Activated naive CD4-positive, alpha-beta T cell treated with anti-CD3 and anti-CD28 coated beads, Interleukin-2, amount 50 U/mL, for 24 hours (primary cell): ENCODE measurements at regions not wholly inside any gene's neighbourhood (a gene's known extent, or its start where the extent isn't known, plus 50 kb on each side); places are given as distances from the start of the nearest gene placed in this dataset.

Source experiments
- H3K27ac Mint-ChIP-seq: one replicate; pipeline ENCODE4 v1.8.0; 2021; ENCODE audit warnings: mild to moderate bottlenecking, mixed read lengths
- H3K27me3 Mint-ChIP-seq: one replicate; pipeline ENCODE4 v1.8.0; 2021; ENCODE audit warnings: mixed read lengths
- H3K36me3 Mint-ChIP-seq: one replicate; pipeline ENCODE4 v1.8.0; 2021; ENCODE audit warnings: mixed read lengths
- H3K4me1 Mint-ChIP-seq: one replicate; pipeline ENCODE4 v1.8.0; 2021; ENCODE audit warnings: mixed read lengths
- H3K4me3 Mint-ChIP-seq: one replicate; pipeline ENCODE4 v1.8.0; 2021; ENCODE audit warnings: mild to moderate bottlenecking, mixed read lengths
- H3K9me3 Mint-ChIP-seq: one replicate; pipeline ENCODE4 v1.8.0; 2021; ENCODE audit warnings: mixed read lengths

- no peaks in the 10 kb centered on the region for H3K9me3 Mint-ChIP-seq
- peaks cover 2% of the 10 kb centered on the region for H3K27me3 Mint-ChIP-seq
- H3K4me1 Mint-ChIP-seq = no peaks in the 10 kb centered on the region
- no peaks in the 10 kb centered on the region for H3K36me3 Mint-ChIP-seq
- no peak overlapping the region for H3K4me3 Mint-ChIP-seq
- no peak overlapping the region for H3K27ac Mint-ChIP-seq
Observed at GRCh38 chr3:181969925-181970324, 258.2 kb downstream of the SOX2 start.

DNA sequence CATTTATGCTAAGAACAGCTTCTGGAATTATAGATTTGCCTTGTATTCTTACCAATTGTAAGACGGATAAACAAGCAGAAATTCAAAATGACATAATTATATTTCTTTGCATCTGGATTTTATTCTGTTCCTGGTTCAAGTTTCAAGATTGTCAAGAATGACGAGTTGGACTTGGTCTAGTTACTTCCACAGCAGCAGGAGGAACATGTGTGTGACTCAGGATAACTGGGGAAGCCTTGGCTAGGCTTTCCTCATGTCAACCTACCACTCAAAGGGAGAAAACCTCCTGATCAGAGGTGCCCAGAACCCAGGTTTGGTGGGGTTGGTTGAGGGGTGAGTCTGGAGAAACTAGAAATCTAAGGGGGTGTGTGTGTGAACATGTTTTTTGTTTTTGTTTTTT is 259.7 kb downstream of the SOX2 start:
- Mint-ChIP-seq H3K4me3 (no peak overlapping the region), H3K27ac (no peak overlapping the region), H3K27me3 (peaks cover under 1% of the 10 kb centered on the region), H3K4me1 (no peaks in the 10 kb centered on the region), H3K9me3 (no peaks in the 10 kb centered on the region), H3K36me3 (no peaks in the 10 kb centered on the region)

- no peaks in the 10 kb centered on the region for H3K4me1 Mint-ChIP-seq
- no peaks in the 10 kb centered on the region for H3K9me3 Mint-ChIP-seq
- no peak overlapping the region for H3K4me3 Mint-ChIP-seq
- no peak overlapping the region for H3K27ac Mint-ChIP-seq
- H3K27me3 Mint-ChIP-seq = no peaks in the 10 kb centered on the region
- H3K36me3 Mint-ChIP-seq = no peaks in the 10 kb centered on the region
Observed at GRCh38 chr3:181974198-181974597, 262.5 kb downstream of the SOX2 start.

DNA sequence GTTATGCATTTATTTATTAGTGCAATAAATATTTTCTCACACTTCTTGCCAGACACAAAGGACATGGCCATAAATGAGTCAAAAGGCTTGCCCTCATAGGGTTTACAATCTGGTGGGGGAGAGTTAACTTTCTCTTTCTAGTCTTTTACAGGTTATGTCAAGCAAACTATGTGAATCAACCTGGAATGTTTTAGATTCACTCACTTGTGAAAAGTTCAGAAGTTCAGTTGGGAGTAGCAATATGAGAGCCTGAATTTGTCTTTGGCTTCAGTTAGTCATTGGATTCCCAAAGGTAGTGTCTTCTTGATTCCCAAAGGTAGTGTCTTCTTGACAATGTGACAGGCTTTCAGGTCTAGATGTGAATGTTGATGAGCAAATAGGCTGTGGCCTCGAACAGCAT is 264.8 kb downstream of the SOX2 start:
- Mint-ChIP-seq H3K27ac (no peak overlapping the region), H3K4me1 (no peaks in the 10 kb centered on the region), H3K36me3 (no peaks in the 10 kb centered on the region), H3K27me3 (no peaks in the 10 kb centered on the region), H3K4me3 (no peak overlapping the region), H3K9me3 (no peaks in the 10 kb centered on the region)

DNA sequence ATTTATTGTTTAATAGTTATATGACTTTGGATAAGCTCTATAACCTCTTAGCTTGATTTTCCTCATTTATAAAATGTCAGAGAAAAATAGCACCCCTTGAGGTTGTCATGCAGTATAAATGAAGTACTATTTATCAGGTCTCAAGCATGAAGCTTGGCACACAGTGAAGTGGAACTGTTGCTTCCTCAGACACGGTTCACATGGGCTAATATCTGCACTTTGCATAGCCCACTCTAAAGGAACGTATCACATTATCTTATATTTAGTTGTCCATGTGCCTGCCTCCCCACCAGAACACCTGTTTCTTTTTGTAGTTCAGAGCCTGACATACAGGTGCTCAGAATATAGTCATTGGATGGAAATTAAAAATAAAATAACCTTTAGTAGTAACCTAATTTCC is 273.7 kb downstream of the SOX2 start:
- Mint-ChIP-seq H3K27ac (no peak overlapping the region), H3K27me3 (no peaks in the 10 kb centered on the region), H3K36me3 (no peaks in the 10 kb centered on the region), H3K4me3 (no peak overlapping the region), H3K9me3 (peaks cover 15% of the 10 kb centered on the region), H3K4me1 (no peaks in the 10 kb centered on the region)

DNA sequence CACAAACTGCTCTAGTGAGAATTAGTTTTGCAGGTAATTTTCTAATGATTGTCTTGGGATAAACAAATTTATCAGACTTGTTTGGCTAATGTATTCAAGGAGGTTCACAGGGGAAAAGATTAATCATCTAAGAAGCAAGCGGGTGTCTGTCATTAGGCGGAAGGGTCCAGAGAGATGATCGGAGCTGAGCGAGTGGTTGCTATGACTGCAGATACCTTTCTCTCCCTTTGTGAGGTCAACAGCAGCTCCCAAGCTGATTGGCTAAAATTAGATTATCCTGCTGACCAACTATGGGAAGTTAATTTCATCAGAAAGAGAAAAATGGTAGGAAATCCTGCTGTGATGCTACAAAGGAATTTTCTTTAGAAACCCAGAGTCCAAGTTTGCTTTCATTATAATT is 276.0 kb downstream of the SOX2 start:
- Mint-ChIP-seq H3K27ac (no peak overlapping the region), H3K9me3 (peaks cover 12% of the 10 kb centered on the region), H3K36me3 (no peaks in the 10 kb centered on the region), H3K4me3 (no peak overlapping the region), H3K27me3 (no peaks in the 10 kb centered on the region), H3K4me1 (no peaks in the 10 kb centered on the region)

GRCh38 chr3:181998828-181999227 is 287.1 kb downstream of the SOX2 start:
- Mint-ChIP-seq H3K9me3 (peaks cover 9% of the 10 kb centered on the region), H3K36me3 (no peaks in the 10 kb centered on the region), H3K4me3 (no peak overlapping the region), H3K4me1 (no peaks in the 10 kb centered on the region), H3K27ac (no peak overlapping the region), H3K27me3 (no peaks in the 10 kb centered on the region)

DNA sequence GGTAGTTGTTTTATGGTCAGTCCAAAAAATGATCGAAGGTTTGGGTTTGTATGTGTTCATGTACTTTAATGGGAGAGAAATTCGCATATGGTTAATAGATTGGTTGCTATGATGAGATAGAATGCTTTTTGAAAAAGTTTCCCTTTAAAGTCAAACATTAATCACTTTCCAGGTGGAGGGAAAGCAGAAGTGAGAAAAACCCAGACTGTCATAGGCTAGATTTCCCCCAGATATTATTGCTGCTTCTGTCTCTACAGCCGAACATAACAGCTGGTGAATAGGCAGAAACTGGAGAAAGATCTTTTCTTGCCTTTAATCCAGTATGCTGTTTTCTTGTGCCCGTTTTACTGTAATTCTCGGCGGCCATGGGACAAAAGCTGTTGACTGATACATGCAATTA is 287.6 kb downstream of the SOX2 start:
- Mint-ChIP-seq H3K4me1 (no peaks in the 10 kb centered on the region), H3K4me3 (no peak overlapping the region), H3K27ac (no peak overlapping the region), H3K9me3 (peaks cover 9% of the 10 kb centered on the region), H3K36me3 (no peaks in the 10 kb centered on the region), H3K27me3 (no peaks in the 10 kb centered on the region)

GRCh38 chr3:182000447-182000846 is 288.7 kb downstream of the SOX2 start:
- no peaks in the 10 kb centered on the region for H3K9me3 Mint-ChIP-seq
- H3K4me1 Mint-ChIP-seq = no peaks in the 10 kb centered on the region
- H3K36me3 Mint-ChIP-seq = no peaks in the 10 kb centered on the region
- no peaks in the 10 kb centered on the region for H3K27me3 Mint-ChIP-seq
- no peak overlapping the region for H3K27ac Mint-ChIP-seq
- no peak overlapping the region for H3K4me3 Mint-ChIP-seq

DNA sequence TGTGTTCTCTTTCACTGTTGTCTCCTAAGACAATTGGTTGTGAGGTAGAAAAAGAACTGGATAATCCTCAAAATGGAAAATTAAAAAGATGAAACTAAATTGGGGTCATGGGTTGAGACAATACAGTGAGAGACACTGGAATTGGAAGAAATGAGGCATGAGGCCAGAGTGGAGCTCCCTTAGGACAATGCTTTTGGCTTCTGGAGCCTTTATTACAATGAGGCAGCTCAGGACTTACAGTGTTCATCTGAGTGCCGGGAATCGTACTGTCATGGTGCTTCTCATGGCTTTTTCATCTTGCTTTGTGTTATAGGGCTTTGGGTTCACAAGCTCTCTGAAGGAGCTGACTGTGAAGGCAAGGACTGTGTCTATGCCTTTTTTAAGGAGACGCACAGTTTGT is 293.5 kb downstream of the SOX2 start:
- H3K4me3 Mint-ChIP-seq = no peak overlapping the region
- H3K4me1 Mint-ChIP-seq = no peaks in the 10 kb centered on the region
- no peaks in the 10 kb centered on the region for H3K27me3 Mint-ChIP-seq
- no peak overlapping the region for H3K27ac Mint-ChIP-seq
- H3K9me3 Mint-ChIP-seq = no peaks in the 10 kb centered on the region
- no peaks in the 10 kb centered on the region for H3K36me3 Mint-ChIP-seq

GRCh38 chr3:182005701-182006100 is 294.0 kb downstream of the SOX2 start:
- Mint-ChIP-seq H3K36me3 (no peaks in the 10 kb centered on the region), H3K27ac (no peak overlapping the region), H3K4me1 (no peaks in the 10 kb centered on the region), H3K4me3 (no peak overlapping the region), H3K27me3 (no peaks in the 10 kb centered on the region), H3K9me3 (no peaks in the 10 kb centered on the region)

GRCh38 chr3:182006431-182006830 is 294.7 kb downstream of the SOX2 start:
- no peak overlapping the region for H3K4me3 Mint-ChIP-seq
- H3K4me1 Mint-ChIP-seq = no peaks in the 10 kb centered on the region
- no peak overlapping the region for H3K27ac Mint-ChIP-seq
- no peaks in the 10 kb centered on the region for H3K9me3 Mint-ChIP-seq
- no peaks in the 10 kb centered on the region for H3K36me3 Mint-ChIP-seq
- no peaks in the 10 kb centered on the region for H3K27me3 Mint-ChIP-seq

GRCh38 chr3:182007441-182007840 is 295.7 kb downstream of the SOX2 start:
- no peaks in the 10 kb centered on the region for H3K36me3 Mint-ChIP-seq
- H3K4me3 Mint-ChIP-seq = no peak overlapping the region
- H3K27me3 Mint-ChIP-seq = no peaks in the 10 kb centered on the region
- H3K4me1 Mint-ChIP-seq = no peaks in the 10 kb centered on the region
- no peaks in the 10 kb centered on the region for H3K9me3 Mint-ChIP-seq
- H3K27ac Mint-ChIP-seq = no peak overlapping the region

GRCh38 chr3:182018361-182018760 is 306.6 kb downstream of the SOX2 start:
- Mint-ChIP-seq H3K9me3 (no peaks in the 10 kb centered on the region), H3K27me3 (peaks cover 1% of the 10 kb centered on the region), H3K27ac (no peak overlapping the region), H3K4me3 (no peak overlapping the region), H3K4me1 (no peaks in the 10 kb centered on the region), H3K36me3 (no peaks in the 10 kb centered on the region)

GRCh38 chr3:182019926-182020325 is 308.2 kb downstream of the SOX2 start:
- Mint-ChIP-seq H3K27ac (no peak overlapping the region), H3K9me3 (no peaks in the 10 kb centered on the region), H3K36me3 (no peaks in the 10 kb centered on the region), H3K4me1 (no peaks in the 10 kb centered on the region), H3K4me3 (no peak overlapping the region), H3K27me3 (peaks cover 1% of the 10 kb centered on the region)

DNA sequence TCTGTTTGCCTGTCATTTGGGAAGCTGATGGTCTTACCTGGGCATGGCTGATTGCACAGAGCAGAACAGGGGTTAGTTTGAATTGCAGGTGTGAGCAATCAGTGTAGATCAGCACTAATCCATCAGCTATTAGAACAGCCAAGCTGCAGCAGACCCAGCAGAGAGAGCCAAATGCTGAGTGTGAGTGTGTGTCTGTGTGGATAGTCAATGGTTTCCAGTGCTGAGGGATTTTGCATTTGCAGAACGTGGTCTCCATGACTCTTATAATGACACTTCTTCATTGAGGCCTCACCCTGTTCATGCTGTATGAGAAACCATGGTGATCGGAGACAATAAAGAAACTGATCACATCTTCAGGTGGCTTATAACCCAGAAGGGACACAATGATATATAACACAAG is 312.1 kb downstream of the SOX2 start:
- Mint-ChIP-seq H3K27me3 (peaks cover 1% of the 10 kb centered on the region), H3K4me1 (no peaks in the 10 kb centered on the region), H3K9me3 (no peaks in the 10 kb centered on the region), H3K4me3 (no peak overlapping the region), H3K27ac (no peak overlapping the region), H3K36me3 (no peaks in the 10 kb centered on the region)

DNA sequence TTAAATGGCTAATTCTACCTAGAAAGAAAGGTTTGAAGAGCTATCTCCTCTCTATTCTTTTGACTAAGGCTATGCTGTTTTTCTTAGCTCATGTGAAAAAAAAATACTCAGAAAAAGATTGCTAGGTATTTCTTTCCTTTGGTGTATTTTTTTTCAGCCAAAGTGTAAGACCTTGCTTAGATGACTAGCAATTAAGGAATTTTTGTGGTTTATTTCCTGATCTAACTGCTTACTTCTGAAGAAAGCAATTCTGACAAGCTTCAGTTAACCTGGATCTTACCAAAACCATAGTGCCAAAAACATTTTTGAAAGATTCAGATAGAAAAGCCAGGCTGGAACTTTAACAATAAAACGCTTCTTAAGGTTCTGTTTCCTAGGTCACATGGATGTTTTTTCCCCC is 315.6 kb downstream of the SOX2 start:
- H3K9me3 Mint-ChIP-seq = no peaks in the 10 kb centered on the region
- no peaks in the 10 kb centered on the region for H3K27me3 Mint-ChIP-seq
- no peak overlapping the region for H3K4me3 Mint-ChIP-seq
- no peak overlapping the region for H3K27ac Mint-ChIP-seq
- no peaks in the 10 kb centered on the region for H3K4me1 Mint-ChIP-seq
- no peaks in the 10 kb centered on the region for H3K36me3 Mint-ChIP-seq

GRCh38 chr3:182028081-182028480 is 316.4 kb downstream of the SOX2 start:
- H3K4me1 Mint-ChIP-seq = no peaks in the 10 kb centered on the region
- H3K27ac Mint-ChIP-seq = no peak overlapping the region
- H3K4me3 Mint-ChIP-seq = no peak overlapping the region
- H3K9me3 Mint-ChIP-seq = no peaks in the 10 kb centered on the region
- H3K36me3 Mint-ChIP-seq = no peaks in the 10 kb centered on the region
- H3K27me3 Mint-ChIP-seq = no peaks in the 10 kb centered on the region
